PFSK-1 (cell line): ENCODE measurements at regions not wholly inside any gene's neighbourhood (a gene's known extent, or its start where the extent isn't known, plus 50 kb on each side); places are given as distances from the start of the nearest gene placed in this dataset.

Experiments used
- FOXP2 ChIP-seq: optimal IDR thresholded peaks from 2 replicates; pipeline ENCODE3; 2011; ENCODE audit warnings: borderline replicate concordance, control low read depth, inconsistent platforms; ENCODE audit not compliant: insufficient read depth; ENCODE audit errors: extremely low read length, extremely low read depth
- POLR2AphosphoS5 ChIP-seq: IDR thresholded peaks from 2 replicates; pipeline ENCODE4 v1.6.1; 2012; ENCODE audit warnings: low read depth, mild to moderate bottlenecking, control low read depth, low read length, moderate library complexity
- REST ChIP-seq, 2 experiments: IDR thresholded peaks; 2 replicates each; pipeline versions ENCODE4 v1.6.1 to v1.8.0; 2011 to 2012; ENCODE audit warnings: low read depth in 2 of 2, low read length in 2 of 2, control low read depth in 1 of 2, inconsistent platforms in 1 of 2, mild to moderate bottlenecking in 1 of 2, moderate library complexity in 1 of 2; ENCODE audit not compliant: insufficient read depth in 1 of 2
- SIN3A ChIP-seq: IDR thresholded peaks from 2 replicates; pipeline ENCODE4 v1.6.1; 2012; ENCODE audit warnings: mild to moderate bottlenecking, low read length, moderate library complexity, borderline replicate concordance; ENCODE audit not compliant: insufficient read depth
- TAF1 ChIP-seq: IDR thresholded peaks from 2 replicates; pipeline ENCODE4 v1.6.1; 2012; ENCODE audit warnings: low read length, control low read depth, borderline replicate concordance; ENCODE audit not compliant: insufficient read depth

GRCh38 chr5:53397845-53398244, 82.6 kb upstream of the FST start:
- no peak for TF ChIP-seq REST (IDR thresholded peaks at IDR 0.05; ENCODE audit: insufficient read depth in 1 of 2, low read depth in 2 of 2, low read length in 2 of 2)
- no peak for TF ChIP-seq POLR2AphosphoS5
- no peak for TF ChIP-seq TAF1
- TF ChIP-seq SIN3A, result no peak
- no peak for TF ChIP-seq FOXP2
